H1 (cell line): ENCODE measurements at regions not wholly inside any gene's neighbourhood (a gene's known extent, or its start where the extent isn't known, plus 50 kb on each side); places are given as distances from the start of the nearest gene placed in this dataset.

ENCODE experiments used
- CTCF ChIA-PET: fragments of 300-600 bp; sonication (Branson Sonifier 250); formaldehyde crosslinking; loops from one replicate; lab custom pipeline; 2021; ENCODE audit not compliant: partially characterized antibody; lab: Charles Lee
- POLR2A ChIA-PET: fragments of 300-600 bp; sonication (Branson Sonifier 250); formaldehyde crosslinking; loops from one replicate; lab custom pipeline; 2021; ENCODE audit warnings: inconsistent platforms; ENCODE audit not compliant: partially characterized antibody; lab: Charles Lee
- DNase-seq, 2 experiments: peaks; one replicate each; pipeline versions ENCODE4 v3.0.0 to v3.0.0-alpha.2; 2010 to 2022; ENCODE audit warnings: low spot score in 2 of 2, low read depth in 1 of 2, mixed read lengths in 1 of 2
- FAIRE-seq: peaks from 2 replicates; lab custom pipeline; 2011; peaks lifted over from hg19 to GRCh38; lab: Jason Lieb, UNC
- H2AFZ ChIP-seq: 2 replicates; pipeline ENCODE4 v1.8.1; 2012; ENCODE audit warnings: low read length, inconsistent platforms
- H2AK5ac ChIP-seq: 2 replicates; pipeline ENCODE4 v1.6.1; 2013; ENCODE audit warnings: low read depth, low read length
- H2BK120ac ChIP-seq: replicated peaks from 2 replicates; pipeline ENCODE3; 2013; ENCODE audit warnings: low read depth, low read length, inconsistent platforms
- H2BK12ac ChIP-seq: 2 replicates; pipeline ENCODE4 v1.6.1; 2013; ENCODE audit warnings: low read depth, low read length
- H2BK15ac ChIP-seq: 2 replicates; pipeline ENCODE4 v1.6.1; 2013; ENCODE audit warnings: low read length
- H2BK20ac ChIP-seq: 2 replicates; pipeline ENCODE4 v1.6.1; 2013; ENCODE audit warnings: low read length
- H2BK5ac ChIP-seq: 2 replicates; pipeline ENCODE4 v1.6.1; 2013; ENCODE audit warnings: low read depth, low read length
- H3K14ac ChIP-seq: 2 replicates; pipeline ENCODE4 v1.6.1; 2013; ENCODE audit warnings: inconsistent platforms; ENCODE audit not compliant: insufficient read length
- H3K18ac ChIP-seq: 2 replicates; pipeline ENCODE4 v1.6.1; 2013; ENCODE audit warnings: low read length; ENCODE audit errors: extremely low read depth
- H3K23ac ChIP-seq: 2 replicates; pipeline ENCODE4 v1.6.1; 2013; ENCODE audit warnings: inconsistent platforms; ENCODE audit not compliant: insufficient read length
- H3K23me2 ChIP-seq: 2 replicates; pipeline ENCODE4 v1.6.1; 2013; ENCODE audit warnings: low read depth, low read length
- H3K27ac ChIP-seq: 2 replicates; pipeline ENCODE4 v1.6.1; 2011; ENCODE audit warnings: low read depth, low read length, inconsistent platforms
- H3K27me3 ChIP-seq, 4 experiments: replicated peaks in 1 of 4; 1 replicate in 1 of 4; 2 replicates in 3 of 4; pipeline versions ENCODE4 v1.6.1 to v1.8.1; 2011 to 2013; ENCODE audit warnings: low read length in 3 of 4, mild to moderate bottlenecking in 3 of 4, inconsistent platforms in 2 of 4, mixed read lengths in 2 of 4, moderate library complexity in 1 of 4; ENCODE audit not compliant: control insufficient read depth in 3 of 4, insufficient read depth in 3 of 4; ENCODE audit errors: extremely low read depth in 1 of 4
- H3K36me3 ChIP-seq, 4 experiments: 2 replicates each; pipeline versions ENCODE4 v1.6.1 to v1.8.1; 2011 to 2013; ENCODE audit warnings: mild to moderate bottlenecking in 4 of 4, low read length in 3 of 4, moderate library complexity in 2 of 4, control low read depth in 1 of 4, inconsistent platforms in 1 of 4; ENCODE audit not compliant: insufficient read depth in 4 of 4, control insufficient read depth in 2 of 4
- H3K4ac ChIP-seq: replicated peaks from 2 replicates; pipeline ENCODE3; 2013; ENCODE audit warnings: low read length, low read depth, mixed read lengths, inconsistent platforms; ENCODE audit not compliant: insufficient read length
- H3K4me1 ChIP-seq, 4 experiments: replicated peaks in 1 of 4; 1 replicate in 1 of 4; 2 replicates in 3 of 4; pipeline versions ENCODE4 v1.6.1 to v1.8.1; 2011 to 2013; ENCODE audit warnings: low read length in 3 of 4, inconsistent platforms in 2 of 4, mixed read lengths in 1 of 4; ENCODE audit not compliant: insufficient read depth in 4 of 4, control insufficient read depth in 3 of 4
- H3K4me2 ChIP-seq, 2 experiments: 2 replicates each; pipeline versions ENCODE4 v1.6.1 to v1.8.1; 2011 to 2013; ENCODE audit warnings: low read depth in 2 of 2, low read length in 2 of 2, control low read depth in 1 of 2, inconsistent platforms in 1 of 2, mild to moderate bottlenecking in 1 of 2; ENCODE audit not compliant: insufficient read depth in 1 of 2
- H3K4me3 ChIP-seq, 4 experiments: fragments of 200-600, 300-600 bp in 1 of 4; sonication (generic), shearing (Covaris generic), sonication (Bioruptor Twin) in 1 of 4; 2 replicates each; pipeline versions ENCODE4 v1.5.1 to v1.8.1; 2011 to 2016; ENCODE audit warnings: low read length in 4 of 4, low read depth in 3 of 4, control low read depth in 2 of 4, inconsistent platforms in 2 of 4, mild to moderate bottlenecking in 2 of 4, mixed read lengths in 1 of 4, moderate library complexity in 1 of 4; ENCODE audit not compliant: insufficient read depth in 2 of 4; ENCODE audit errors: extremely low read depth in 1 of 4
- H3K56ac ChIP-seq: replicated peaks from 2 replicates; pipeline ENCODE3; 2013; ENCODE audit warnings: low read depth, mild to moderate bottlenecking, mixed read lengths, low read length, inconsistent platforms; ENCODE audit not compliant: insufficient read length
- H3K79me1 ChIP-seq: 2 replicates; pipeline ENCODE4 v1.6.1; 2013; ENCODE audit warnings: low read depth, low read length, control low read depth
- H3K79me2 ChIP-seq, 2 experiments: 2 replicates each; pipeline versions ENCODE4 v1.6.1 to v1.8.1; 2012 to 2013; ENCODE audit warnings: low read length in 2 of 2, mild to moderate bottlenecking in 2 of 2, inconsistent platforms in 1 of 2; ENCODE audit not compliant: insufficient read depth in 2 of 2, control insufficient read depth in 1 of 2
- H3K9ac ChIP-seq, 4 experiments: replicated peaks in 1 of 4; 1 replicate in 1 of 4; 2 replicates in 3 of 4; pipeline versions ENCODE4 v1.6.1 to v1.8.1; 2011 to 2013; ENCODE audit warnings: low read depth in 3 of 4, low read length in 3 of 4, control low read depth in 2 of 4, mild to moderate bottlenecking in 2 of 4, moderate library complexity in 2 of 4, inconsistent platforms in 1 of 4; ENCODE audit errors: extremely low read depth in 1 of 4
- H3K9me3 ChIP-seq, 2 experiments: 2 replicates each; pipeline versions ENCODE4 v1.6.1 to v1.8.1; 2012 to 2013; ENCODE audit warnings: mild to moderate bottlenecking in 2 of 2, moderate library complexity in 2 of 2, control low read depth in 1 of 2, inconsistent platforms in 1 of 2, low read depth in 1 of 2, low read length in 1 of 2, mixed read lengths in 1 of 2; ENCODE audit not compliant: insufficient read depth in 2 of 2
- H4K20me1 ChIP-seq, 2 experiments: replicated peaks in 1 of 2; 2 replicates each; pipeline versions ENCODE3 to v1.8.1; 2011 to 2013; ENCODE audit warnings: inconsistent platforms in 2 of 2, low read length in 2 of 2, mild to moderate bottlenecking in 1 of 2; ENCODE audit not compliant: insufficient read depth in 2 of 2, control insufficient read depth in 1 of 2
- H4K5ac ChIP-seq: 2 replicates; pipeline ENCODE4 v1.6.1; 2013; ENCODE audit warnings: low read length, low read depth, mixed read lengths, inconsistent platforms; ENCODE audit not compliant: insufficient read length
- H4K8ac ChIP-seq: 2 replicates; pipeline ENCODE4 v1.8.0; 2013; ENCODE audit warnings: mild to moderate bottlenecking, moderate library complexity, low read length, inconsistent platforms; ENCODE audit not compliant: insufficient read depth; ENCODE audit errors: extremely low read depth
- H4K91ac ChIP-seq: replicated peaks from 2 replicates; pipeline ENCODE3; 2013; ENCODE audit warnings: low read length, mixed read lengths, inconsistent platforms; ENCODE audit not compliant: insufficient read length
- HDAC6 ChIP-seq: IDR thresholded peaks from one replicate; pipeline ENCODE4 v1.7.1; 2012; ENCODE audit warnings: low read depth, mild to moderate bottlenecking, inconsistent platforms, low read length, moderate library complexity
- TAF7 ChIP-seq: optimal IDR thresholded peaks from 2 replicates; pipeline ENCODE3; 2011; ENCODE audit warnings: low read depth, mild to moderate bottlenecking, inconsistent platforms, low read length, moderate library complexity, borderline replicate concordance
- WGBS, 2 experiments: shearing (Covaris generic) in 1 of 2; methylation state at CpG; one replicate each; pipeline versions ENCODE4 v1.1.6 to v1.1.7; 2013 to 2015; ENCODE audit warnings: low lambda C conversion rate in 2 of 2, mixed read lengths in 2 of 2, inconsistent platforms in 1 of 2, low coverage in 1 of 2, missing lambda C conversion rate in 1 of 2; ENCODE audit not compliant: insufficient replicate concordance in 2 of 2, insufficient coverage in 1 of 2, insufficient read length in 1 of 2; ENCODE audit errors: extremely low coverage in 1 of 2, missing lambda C conversion rate in 1 of 2; 5-methylcytosine and 5-hydroxymethylcytosine counted together
- TF ChIP-seq, protein P1 (sequence below): IDR thresholded peaks from 2 replicates; pipeline ENCODE4 v1.6.1; 2011; ENCODE audit warnings: low read length, improper control_type of control experiment

DNA sequence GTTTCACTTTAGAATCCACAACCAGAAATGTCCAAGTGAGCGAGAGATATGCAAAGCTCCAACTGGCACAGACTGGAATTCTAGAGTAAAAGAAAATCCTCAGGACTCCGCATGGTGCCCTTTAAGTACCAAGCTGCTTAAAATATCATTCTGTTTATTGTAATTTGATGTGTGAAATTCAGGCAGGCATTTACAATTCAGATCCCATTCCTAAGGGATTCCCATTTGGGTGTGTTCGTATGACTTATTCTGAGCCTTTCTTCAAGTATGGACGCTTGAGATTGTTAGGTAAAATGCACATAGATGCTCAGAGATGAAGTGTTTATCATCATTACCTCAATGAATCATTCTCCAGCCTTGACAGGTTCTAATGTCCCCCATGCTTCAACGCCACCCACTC lies 99.3 kb upstream of the EEF1E1 start:
- Histone ChIP-seq H4K91ac (no peak overlapping the region), H3K4me2 (no peak overlapping the region), H3K18ac (no peak overlapping the region), H4K8ac (no peak overlapping the region), H2BK20ac (no peak overlapping the region), H2BK120ac (no peak overlapping the region), H3K23me2 (no peaks in the 10 kb centered on the region), H3K4ac (no peak overlapping the region), H2BK5ac (no peak overlapping the region), H3K79me2 (no peaks in the 10 kb centered on the region), H3K14ac (no peak overlapping the region), H2BK15ac (no peak overlapping the region), H2BK12ac (no peak overlapping the region), H3K4me3 (no peak overlapping the region), H3K56ac (no peak overlapping the region), H3K27me3 (no peaks in the 10 kb centered on the region), H3K9ac (no peak overlapping the region), H3K23ac (no peak overlapping the region), H3K36me3 (no peaks in the 10 kb centered on the region), H4K5ac (no peak overlapping the region), H3K27ac (no peak overlapping the region), H3K4me1 (no peaks in the 10 kb centered on the region), H2AFZ (no peak overlapping the region)
- WGBS, 2 experiments = 82% methylated on average over 5 of the region's 5 CpGs; no CpG with 5 or more reads in 1 of the 2 experiments
- ChIA-PET POLR2A (no interaction called here), CTCF (interaction anchor here (0.9 to 2.6 kb wide), 3 partner anchors 14 to 70 kb away, joined by 4 to 10 read pairs (median 4); no protein-coding TSS in a partner anchor)
- DNase-seq (no peak), FAIRE-seq (no peak)
- TF ChIP-seq HDAC6 (no peak), TAF7 (no peak)
- TF ChIP-seq, protein P1, sequence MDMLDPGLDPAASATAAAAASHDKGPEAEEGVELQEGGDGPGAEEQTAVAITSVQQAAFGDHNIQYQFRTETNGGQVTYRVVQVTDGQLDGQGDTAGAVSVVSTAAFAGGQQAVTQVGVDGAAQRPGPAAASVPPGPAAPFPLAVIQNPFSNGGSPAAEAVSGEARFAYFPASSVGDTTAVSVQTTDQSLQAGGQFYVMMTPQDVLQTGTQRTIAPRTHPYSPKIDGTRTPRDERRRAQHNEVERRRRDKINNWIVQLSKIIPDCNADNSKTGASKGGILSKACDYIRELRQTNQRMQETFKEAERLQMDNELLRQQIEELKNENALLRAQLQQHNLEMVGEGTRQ = no peak
- TF ChIP-seq, all 59 proteins: peak for 0
- H4K20me1 ChIP-seq = no peaks in the 10 kb centered on the region
- H3K9me3 ChIP-seq = no peaks in the 10 kb centered on the region
- H2AK5ac ChIP-seq = no peak overlapping the region
- H3K79me1 ChIP-seq = no peaks in the 10 kb centered on the region
